Natural killer cell (primary cell): ENCODE measurements at regions not wholly inside any gene's neighbourhood (a gene's known extent, or its start where the extent isn't known, plus 50 kb on each side); places are given as distances from the start of the nearest gene placed in this dataset.

Source experiments
- ATAC-seq, 3 donors: fragments of 150-1000 bp in 2 of 3; fragments of 200-7000 bp in 1 of 3; cut with Tn5 transposase; 1 replicate in 1 of 3; 2 replicates in 2 of 3; pipeline ENCODE4 v1.10.0; 2021; ENCODE audit warnings: mild to moderate bottlenecking in 2 of 3, moderate library complexity in 2 of 3
- DNase-seq, 2 donors: peaks; one replicate each; pipeline versions ENCODE4 v3.0.0 to v3.0.0-alpha.2; 2013 to 2021; ENCODE audit warnings: mixed read lengths in 1 of 2
- H3K27ac ChIP-seq: one replicate; pipeline ENCODE4 v1.5.1; 2013; ENCODE audit warnings: mild to moderate bottlenecking, low read length
- H3K27me3 ChIP-seq: one replicate; pipeline ENCODE4 v1.6.1; 2013; ENCODE audit warnings: low read length; ENCODE audit not compliant: control insufficient read depth, insufficient read depth
- H3K36me3 ChIP-seq: one replicate; pipeline ENCODE4 v1.6.1; 2013; ENCODE audit warnings: low read length; ENCODE audit not compliant: control insufficient read depth, insufficient read depth
- H3K4me1 ChIP-seq: one replicate; pipeline ENCODE4 v1.6.1; 2013; ENCODE audit warnings: low read length; ENCODE audit not compliant: control insufficient read depth, insufficient read depth
- H3K4me3 ChIP-seq: one replicate; pipeline ENCODE4 v1.5.1; 2013; ENCODE audit warnings: low read length
- H3K9me3 ChIP-seq: one replicate; pipeline ENCODE4 v1.6.1; 2013; ENCODE audit warnings: low read length; ENCODE audit not compliant: control insufficient read depth, insufficient read depth
- H3K27ac Mint-ChIP-seq, 2 donors: one replicate each; pipeline ENCODE4 v1.8.0; 2022; ENCODE audit warnings: mild to moderate bottlenecking in 2 of 2, mixed read lengths in 2 of 2, moderate library complexity in 1 of 2
- H3K27me3 Mint-ChIP-seq, 2 donors: one replicate each; pipeline ENCODE4 v1.8.0; 2022; ENCODE audit warnings: low read depth in 2 of 2, mixed read lengths in 2 of 2
- H3K36me3 Mint-ChIP-seq: one replicate; pipeline ENCODE4 v1.8.0; 2022; ENCODE audit warnings: mixed read lengths
- H3K4me1 Mint-ChIP-seq, 2 donors: one replicate each; pipeline ENCODE4 v1.8.0; 2022; ENCODE audit warnings: mixed read lengths in 2 of 2
- H3K4me3 Mint-ChIP-seq: one replicate; pipeline ENCODE4 v1.8.0; 2022; ENCODE audit warnings: mild to moderate bottlenecking, moderate library complexity, mixed read lengths
- H3K9me3 Mint-ChIP-seq, 2 donors: one replicate each; pipeline ENCODE4 v1.8.0; 2022; ENCODE audit warnings: mixed read lengths in 2 of 2
- CTCF ChIP-seq: fragments of 200-600 bp; IDR thresholded peaks from one replicate; pipeline ENCODE4 v1.8.0; 2022; ENCODE audit warnings: antibody characterized with exemption
- WGBS: methylation state at CpG from one replicate; pipeline ENCODE4 v1.1.7; 2013; ENCODE audit warnings: missing lambda C conversion rate; ENCODE audit not compliant: insufficient coverage; 5-methylcytosine and 5-hydroxymethylcytosine counted together
- intact Hi-C: fragments of 100-400 bp; cut with micrococcal nuclease; formaldehyde crosslinking; loops from one replicate; pipeline ENCODE4 v1.14.2; 2022

- TF ChIP-seq CTCF, result no peak
- Mint-ChIP-seq H3K4me3 (no peak overlapping the region), H3K4me1 (no peaks in the 10 kb centered on the region), H3K27ac (no peak overlapping the region), H3K27me3 (no peaks in the 10 kb centered on the region), H3K36me3 (no peaks in the 10 kb centered on the region), H3K9me3 (peaks cover 4 to 9% of the 10 kb centered on the region in 2 donors)
- no peaks in the 10 kb centered on the region for H3K4me1 ChIP-seq
- H3K4me3 ChIP-seq, result no peak overlapping the region
- intact Hi-C loops, result no loop called here
- no peak overlapping the region for H3K27ac ChIP-seq
- no peaks in the 10 kb centered on the region for H3K27me3 ChIP-seq
- no peak for DNase-seq
- H3K36me3 ChIP-seq, result no peaks in the 10 kb centered on the region
- ATAC-seq, result no peak
- no peaks in the 10 kb centered on the region for H3K9me3 ChIP-seq
Measured at GRCh38 chr3:34919025-34919424, 720.3 kb upstream of the ARPP21 start.

- ATAC-seq, result no peak
- no peaks in the 10 kb centered on the region for H3K36me3 Mint-ChIP-seq
- H3K4me1 Mint-ChIP-seq, result no peaks in the 10 kb centered on the region
- no peaks in the 10 kb centered on the region for H3K27me3 Mint-ChIP-seq
- Histone ChIP-seq H3K4me3 (no peak overlapping the region), H3K27me3 (no peaks in the 10 kb centered on the region), H3K9me3 (no peaks in the 10 kb centered on the region), H3K4me1 (no peaks in the 10 kb centered on the region), H3K27ac (no peak overlapping the region), H3K36me3 (no peaks in the 10 kb centered on the region)
- H3K27ac Mint-ChIP-seq, result no peak overlapping the region
- peaks cover 4 to 9% of the 10 kb centered on the region in 2 donors for H3K9me3 Mint-ChIP-seq
- intact Hi-C loops, result no loop called here
- no peak for DNase-seq
- TF ChIP-seq CTCF, result no peak
- H3K4me3 Mint-ChIP-seq, result no peak overlapping the region
Measured at GRCh38 chr3:34920806-34921205, 718.5 kb upstream of the ARPP21 start.

- H3K27me3 Mint-ChIP-seq, result no peaks in the 10 kb centered on the region
- no peak overlapping the region for H3K4me3 Mint-ChIP-seq
- no peak overlapping the region for H3K27ac ChIP-seq
- no peak for TF ChIP-seq CTCF
- ATAC-seq (no peak), DNase-seq (no peak)
- no peak overlapping the region for H3K4me3 ChIP-seq
- 80% methylated on average over 2 of the region's 2 CpGs for WGBS
- no peaks in the 10 kb centered on the region for H3K36me3 Mint-ChIP-seq
- H3K27me3 ChIP-seq, result no peaks in the 10 kb centered on the region
- H3K4me1 ChIP-seq, result no peaks in the 10 kb centered on the region
- intact Hi-C loops, result no loop called here
- H3K27ac Mint-ChIP-seq, result no peak overlapping the region
- H3K9me3 ChIP-seq, result no peaks in the 10 kb centered on the region
- no peaks in the 10 kb centered on the region for H3K36me3 ChIP-seq
- no peaks in the 10 kb centered on the region for H3K4me1 Mint-ChIP-seq
- H3K9me3 Mint-ChIP-seq, result peaks cover 3 to 6% of the 10 kb centered on the region in 2 donors
Measured at GRCh38 chr3:34924961-34925360, 714.4 kb upstream of the ARPP21 start.

GRCh38 chr3:34925851-34926250, 713.5 kb upstream of the ARPP21 start:
- no peaks in the 10 kb centered on the region for H3K4me1 ChIP-seq
- no peak overlapping the region for H3K27ac ChIP-seq
- no peak for TF ChIP-seq CTCF
- WGBS, result 100% methylated on average over 1 of the region's 1 CpG
- no peaks in the 10 kb centered on the region for H3K36me3 ChIP-seq
- no peak overlapping the region for H3K27ac Mint-ChIP-seq
- no peaks in the 10 kb centered on the region for H3K36me3 Mint-ChIP-seq
- H3K4me3 Mint-ChIP-seq, result no peak overlapping the region
- H3K27me3 ChIP-seq, result no peaks in the 10 kb centered on the region
- H3K27me3 Mint-ChIP-seq, result no peaks in the 10 kb centered on the region
- H3K9me3 ChIP-seq, result no peaks in the 10 kb centered on the region
- H3K9me3 Mint-ChIP-seq, result peaks cover 3 to 6% of the 10 kb centered on the region in 2 donors
- intact Hi-C loops, result no loop called here
- DNase-seq (no peak), ATAC-seq (no peak)
- H3K4me1 Mint-ChIP-seq, result no peaks in the 10 kb centered on the region
- H3K4me3 ChIP-seq, result no peak overlapping the region
